NCI-H2029 treated with DMSO at 0.1 percent for 48 hours (cell line): ENCODE measurements at regions not wholly inside any gene's neighbourhood (a gene's known extent, or its start where the extent isn't known, plus 50 kb on each side); places are given as distances from the start of the nearest gene placed in this dataset.
"Not testable (repeated sequence)": the region's sequence is repeated elsewhere in the genome, so short reads cannot be mapped to it uniquely, and the experiment has no call there.

Experiments used
- DNase-seq: peaks from one replicate; lab custom pipeline; 2025; lab: John Stamatoyannopoulos, UW

DNA sequence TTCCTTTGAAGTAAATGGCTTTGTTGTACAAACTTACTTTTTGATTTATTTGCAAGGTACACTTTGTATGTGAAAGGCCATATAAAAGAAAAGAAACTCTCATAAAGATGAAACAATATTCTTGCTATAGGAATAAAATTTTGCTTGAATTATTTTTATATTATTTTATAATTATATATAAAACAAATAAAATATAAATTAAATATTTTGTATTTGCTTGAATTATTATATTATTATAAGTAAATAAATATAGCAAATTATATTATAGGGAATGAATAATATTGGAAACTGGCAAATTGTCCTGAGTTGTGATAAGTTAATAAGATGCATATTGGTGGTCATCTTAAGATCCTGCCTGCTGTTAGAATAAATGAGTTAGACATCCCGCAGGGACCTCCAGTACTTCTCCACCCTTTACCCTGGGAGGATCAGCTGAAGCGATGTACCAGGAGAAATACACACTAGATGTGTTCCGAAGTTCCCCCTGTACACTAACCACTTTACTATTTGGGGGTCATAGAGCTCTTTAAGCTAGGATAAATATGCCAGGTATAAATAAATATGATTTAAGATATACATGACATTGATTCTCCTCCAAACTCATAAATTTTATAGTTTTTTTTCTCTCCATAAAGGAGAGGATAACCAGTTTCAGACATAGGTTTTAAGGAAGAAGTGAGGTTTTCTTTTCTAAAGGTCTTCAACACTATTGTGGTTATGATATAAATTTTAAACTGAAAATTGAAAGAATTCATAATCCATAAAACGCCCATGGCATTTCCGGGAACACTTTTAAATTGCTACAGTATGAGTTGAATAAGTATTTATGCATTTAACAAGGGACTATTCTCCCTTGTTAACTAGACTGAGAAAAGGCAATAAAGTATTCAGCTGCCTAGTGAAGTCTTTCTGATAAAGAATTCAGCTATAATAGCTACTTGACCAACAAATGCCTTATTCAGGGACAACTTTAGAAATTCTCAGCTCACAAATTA, 486.3 kb upstream of the MARCKS start:
- DNase-seq, result no peak

DNA sequence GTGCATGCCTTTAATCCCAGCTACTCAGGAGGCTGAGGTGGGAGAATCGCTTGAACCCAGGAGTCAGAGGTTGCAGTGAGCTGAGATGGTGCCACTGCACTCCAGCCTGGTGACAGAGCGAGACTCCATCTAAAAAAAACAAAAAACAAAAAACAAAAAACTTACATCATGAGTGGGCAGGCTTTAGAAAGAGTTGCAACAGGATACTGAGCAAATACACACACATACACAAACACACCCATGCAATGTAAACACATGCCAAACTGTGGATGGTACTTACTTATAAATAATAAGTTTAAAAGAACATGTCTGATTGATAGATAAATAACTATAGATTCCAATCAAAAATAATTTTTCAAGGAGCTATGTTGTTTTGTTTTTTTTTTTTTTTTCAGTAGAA, 481.7 kb upstream of the MARCKS start:
- not testable (repeated sequence) for DNase-seq

DNA sequence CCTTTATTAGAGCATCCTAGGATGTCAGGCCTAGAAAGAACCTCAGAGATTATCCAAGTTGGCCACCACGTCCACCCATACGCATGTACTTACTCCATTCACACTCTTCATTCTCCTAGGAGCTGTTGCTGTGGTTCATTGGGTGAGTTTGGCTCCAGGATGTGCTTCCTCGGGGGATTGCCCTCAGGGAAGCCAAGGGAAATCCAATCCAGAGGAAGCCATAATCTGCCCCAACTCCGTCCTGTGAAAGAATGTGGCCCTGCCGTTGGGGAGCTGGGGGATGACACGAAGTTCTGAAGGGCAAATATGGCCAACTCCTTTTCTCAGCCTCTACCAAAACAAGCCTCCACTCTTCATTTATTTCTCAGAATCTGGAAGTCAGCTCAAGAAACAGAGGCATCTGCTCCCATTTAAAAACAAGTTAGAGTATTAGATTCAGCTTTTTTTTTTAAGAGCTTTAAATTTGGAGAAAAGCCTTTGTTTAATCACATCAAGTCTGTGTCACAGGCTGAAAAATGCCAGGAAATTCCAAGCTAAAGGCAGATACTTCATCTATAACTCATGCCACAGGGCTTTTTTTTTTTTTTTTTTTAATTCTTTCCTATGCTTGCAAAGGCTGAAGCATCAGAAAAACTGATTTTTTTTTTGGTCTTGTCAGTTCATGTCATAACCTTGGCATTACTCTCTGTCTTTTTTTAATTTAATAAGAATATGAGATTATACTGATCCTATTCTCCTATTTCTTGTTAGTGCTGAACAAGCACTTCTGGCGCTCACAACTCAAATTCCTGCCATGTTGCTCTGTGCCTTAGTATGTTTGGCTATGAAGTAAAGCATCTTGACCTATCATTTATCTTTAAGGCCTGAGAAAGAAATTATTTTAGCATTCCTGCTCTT, 480.9 kb upstream of the MARCKS start:
- DNase-seq, result no peak

DNA sequence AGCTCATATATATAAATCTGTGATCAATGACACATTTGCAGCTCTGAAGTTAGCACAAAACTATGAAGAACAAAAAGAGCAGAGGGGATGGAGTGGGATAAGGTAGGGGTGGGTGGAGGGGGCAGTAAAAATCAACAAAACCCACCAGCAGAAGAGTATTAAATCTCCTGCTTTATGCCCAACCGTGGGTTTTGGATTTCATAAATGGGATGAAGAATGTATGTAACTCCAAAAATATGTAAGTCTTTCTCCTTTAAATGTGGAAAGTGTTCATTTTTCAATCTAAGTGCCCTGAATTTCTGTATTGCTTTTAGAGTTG, 480.3 kb upstream of the MARCKS start:
- no peak for DNase-seq

DNA sequence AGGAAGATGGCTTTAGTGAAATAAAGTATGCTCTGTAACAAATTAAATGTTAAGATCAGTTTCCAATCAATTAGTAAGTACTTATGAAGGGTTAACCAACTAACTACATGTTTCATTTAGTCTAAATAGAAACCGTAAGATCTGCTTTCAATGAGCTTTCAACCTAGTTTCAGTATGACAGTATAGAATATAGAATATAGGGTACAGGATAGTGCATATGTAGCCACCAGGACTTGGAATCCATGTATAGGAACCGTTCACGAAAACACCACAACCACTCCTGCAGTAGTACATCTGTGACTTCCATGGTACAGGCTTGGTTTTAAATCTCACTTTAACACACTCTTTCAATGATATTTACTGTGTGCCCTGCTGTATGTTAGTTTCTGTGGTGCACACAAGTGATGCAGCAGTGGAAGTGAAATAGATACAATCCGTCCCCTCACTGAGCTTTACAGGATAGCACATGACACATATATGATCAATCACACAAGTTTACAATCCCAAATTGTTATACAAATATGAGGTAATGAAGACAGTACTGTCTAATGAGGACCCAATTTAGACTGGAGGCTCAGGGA, 479.7 kb upstream of the MARCKS start:
- DNase-seq, result no peak

DNA sequence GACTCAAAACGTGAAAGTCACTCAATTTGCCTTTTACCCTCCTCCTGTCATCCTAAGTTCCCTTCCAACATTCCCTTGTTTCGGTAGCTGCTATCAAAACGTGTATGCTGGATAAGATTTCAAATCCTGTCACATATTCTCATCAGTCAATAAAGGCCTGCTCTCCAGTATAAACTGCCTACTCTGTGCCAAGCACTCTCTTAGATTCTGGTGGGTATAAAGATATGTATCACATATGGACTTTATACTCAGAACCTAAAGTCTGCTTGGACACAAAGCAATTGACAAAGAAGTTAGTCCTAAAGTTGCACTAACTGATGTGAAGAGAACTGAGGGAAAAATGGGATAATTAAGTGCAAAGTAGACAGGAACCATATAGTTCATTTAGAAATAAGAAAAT, 476.6 kb upstream of the MARCKS start:
- no peak for DNase-seq

DNA sequence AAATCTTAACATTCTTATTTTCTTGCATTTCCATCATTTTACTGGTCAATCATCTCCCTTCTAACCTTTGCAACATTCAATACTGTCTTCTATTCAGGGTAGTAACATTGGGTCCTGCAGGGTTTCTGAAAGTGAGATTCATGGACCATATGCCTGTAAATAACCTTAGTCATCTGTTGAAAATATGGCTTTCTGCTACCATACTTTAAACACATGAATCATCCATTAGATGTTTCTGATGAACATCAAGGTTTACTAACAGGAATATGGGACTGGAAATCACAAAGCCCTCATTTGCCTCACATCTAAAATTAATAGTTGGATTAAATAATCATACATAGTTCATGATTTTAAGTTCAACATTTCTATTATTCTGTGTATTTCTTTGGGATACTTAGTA, 475.9 kb upstream of the MARCKS start:
- no peak for DNase-seq

DNA sequence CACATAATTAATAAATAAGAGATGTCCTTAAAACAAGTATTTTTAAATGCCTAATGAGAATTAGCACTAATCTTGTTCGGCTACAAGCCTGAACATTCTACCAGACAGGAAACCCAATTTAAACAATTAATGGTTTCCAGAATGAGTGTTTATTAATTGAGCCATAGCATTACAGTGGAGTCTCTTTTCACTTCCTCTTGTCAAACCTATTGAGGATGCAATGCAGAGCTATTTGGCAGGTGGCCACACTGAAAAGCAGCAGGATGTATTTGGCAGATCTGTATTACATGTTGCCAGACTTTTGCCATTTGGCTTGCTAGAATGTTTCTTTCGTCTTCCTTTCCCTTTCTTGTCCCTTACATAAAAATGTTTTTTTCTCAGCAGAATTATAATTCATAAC, 475.2 kb upstream of the MARCKS start:
- peak; percentile 67 for DNase-seq

DNA sequence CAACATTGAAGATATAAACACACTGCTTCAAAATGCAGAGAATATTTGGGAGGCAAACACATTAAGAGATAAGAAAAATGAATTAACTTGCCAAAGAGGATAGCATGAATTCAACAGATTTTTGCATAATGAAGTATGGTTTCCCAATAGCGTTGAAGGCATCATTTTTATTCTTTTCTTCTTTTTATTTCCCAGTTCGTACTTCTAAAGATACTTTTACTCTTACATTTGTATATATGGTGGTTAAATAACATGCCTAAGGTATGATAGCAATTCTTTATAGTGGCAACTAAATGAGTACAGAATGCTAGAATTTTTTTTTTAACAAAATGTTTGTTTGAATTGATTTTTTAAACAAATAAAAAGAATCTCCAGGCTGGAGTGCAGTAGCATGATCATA, 473.4 kb upstream of the MARCKS start:
- no peak for DNase-seq

DNA sequence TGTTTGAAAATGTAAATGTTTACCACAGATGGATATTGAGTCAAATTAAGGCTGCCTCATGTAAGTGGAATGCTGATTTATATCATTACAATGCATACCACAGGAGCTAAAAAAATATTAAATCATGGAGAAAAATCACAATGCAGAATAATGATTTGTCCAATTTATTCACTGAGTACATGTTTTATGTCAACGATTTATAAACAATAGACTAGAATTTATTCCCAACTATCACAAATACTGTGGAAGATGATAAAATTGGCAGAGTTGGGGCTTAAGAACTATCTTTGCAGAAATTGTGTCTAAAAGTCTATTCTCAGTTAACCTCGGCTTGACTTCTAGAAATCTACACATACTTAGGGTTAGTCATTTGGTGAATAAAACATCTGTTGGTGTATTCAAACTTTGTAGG, 472.1 kb upstream of the MARCKS start:
- DNase-seq, result no peak

DNA sequence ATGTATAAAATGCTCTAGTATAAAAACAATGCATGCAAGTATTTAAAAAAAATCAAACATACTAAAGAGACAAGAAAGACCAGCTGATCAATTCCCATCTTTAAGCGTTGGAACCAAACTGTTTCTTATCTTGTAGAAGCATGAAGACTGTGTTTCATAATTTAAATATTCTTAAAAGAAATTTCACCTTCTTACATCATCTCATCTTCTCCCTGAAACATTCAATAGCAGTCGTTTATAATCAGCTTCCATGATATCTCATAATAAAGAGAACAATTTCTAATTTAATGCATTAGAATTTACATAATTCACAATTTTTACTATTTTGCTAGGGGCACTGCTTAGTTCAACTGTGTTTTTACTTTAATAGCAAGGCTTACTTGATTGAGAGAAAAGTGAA, 468.1 kb upstream of the MARCKS start:
- DNase-seq, result no peak

DNA sequence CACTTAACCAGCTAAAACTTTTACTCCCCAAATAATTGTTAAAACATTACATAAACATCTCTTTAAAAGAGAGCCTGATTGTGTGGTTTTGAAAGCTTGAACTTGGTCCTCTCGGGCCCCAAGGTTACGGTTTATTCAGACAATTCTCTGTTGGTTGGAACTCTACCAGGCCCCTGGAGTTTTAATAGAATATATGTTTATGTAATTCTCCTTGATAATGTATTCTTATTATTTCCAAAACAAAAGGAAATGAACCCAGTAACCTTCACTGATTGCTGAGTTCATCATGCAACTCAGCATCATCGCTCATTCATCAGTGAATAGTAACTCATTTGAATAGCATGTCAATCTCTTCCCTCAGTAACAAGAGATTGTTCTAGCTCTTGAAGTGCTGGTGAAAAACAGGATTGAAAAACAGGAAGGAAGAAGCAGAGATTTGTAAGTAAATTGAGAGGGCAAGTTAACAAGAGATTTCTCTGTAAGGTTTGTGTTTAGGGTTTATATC, 464.5 kb upstream of the MARCKS start:
- DNase-seq, result no peak

DNA sequence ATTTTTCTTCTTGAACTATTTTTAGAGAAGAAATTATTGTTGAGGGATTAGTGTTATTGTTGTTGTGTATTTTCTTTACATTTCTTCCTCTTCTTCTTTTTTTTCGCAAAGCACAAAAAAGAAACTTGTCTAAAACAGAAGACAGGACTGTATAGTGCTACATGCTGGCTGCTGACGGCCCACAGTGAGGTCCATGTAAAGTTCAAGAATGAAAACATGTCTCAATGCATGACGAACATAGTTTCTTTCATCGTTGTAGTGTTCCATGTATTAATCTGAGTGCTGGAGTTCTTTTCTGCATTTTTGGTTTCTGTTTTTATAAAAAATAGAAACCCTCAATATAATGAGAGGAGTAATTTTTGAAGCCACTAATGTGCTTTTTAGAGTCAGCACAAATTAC, 462.9 kb upstream of the MARCKS start:
- DNase-seq, result no peak

DNA sequence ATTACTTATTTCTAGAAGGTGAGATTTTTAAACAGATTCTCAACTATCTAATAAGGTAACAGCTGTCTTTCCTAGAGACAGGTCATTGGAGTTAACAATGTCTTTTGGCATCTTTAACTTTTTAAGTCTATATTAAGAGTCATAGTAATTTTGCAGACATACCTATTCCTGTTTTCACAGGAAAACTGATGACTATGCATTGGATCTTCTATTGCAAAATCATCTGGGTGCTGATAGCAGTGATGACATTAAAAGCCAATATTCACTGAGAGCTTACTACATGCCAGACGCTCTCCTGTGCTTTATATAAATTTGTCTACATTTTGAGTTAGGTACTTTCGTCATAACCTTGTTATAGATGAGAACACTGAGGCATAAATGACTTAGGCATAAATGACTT, 462.4 kb upstream of the MARCKS start:
- DNase-seq, result no peak

DNA sequence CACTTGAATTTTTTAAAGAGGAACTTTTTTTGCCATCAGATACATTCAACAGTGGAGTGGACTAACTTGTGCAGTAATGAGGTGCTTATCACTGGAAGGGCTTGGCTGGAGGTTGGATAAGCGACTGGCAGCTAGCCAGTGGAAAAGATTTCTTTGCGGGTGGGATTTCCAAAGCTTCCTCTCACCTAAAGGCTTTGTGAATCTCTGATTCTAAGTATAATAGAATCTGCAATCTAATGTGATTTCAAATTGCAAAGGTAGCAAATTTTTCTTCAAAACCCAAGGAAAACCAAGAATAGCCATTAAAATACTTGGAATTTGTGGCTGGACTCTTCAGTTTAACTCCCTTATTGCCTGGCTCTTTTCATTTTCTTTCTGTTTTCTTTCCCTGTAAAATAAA, 460.4 kb upstream of the MARCKS start:
- DNase-seq, result no peak

DNA sequence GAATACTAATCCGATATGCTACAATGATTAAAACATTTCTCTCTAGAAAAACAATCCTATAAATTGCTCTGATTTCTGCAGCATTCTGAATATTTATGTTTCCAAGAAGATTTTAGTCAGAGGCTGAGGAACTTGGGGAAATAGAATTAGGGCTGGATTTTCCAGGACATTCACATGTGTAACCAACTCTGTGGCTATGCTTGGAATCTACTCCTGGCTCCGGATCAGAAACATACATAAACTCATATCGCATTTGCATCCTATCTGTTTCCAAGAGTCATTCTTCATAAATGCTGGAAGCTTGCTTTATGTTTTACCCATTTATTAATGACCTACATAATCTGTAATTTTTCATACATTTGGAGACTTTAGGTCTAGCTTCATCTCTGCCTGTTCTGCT, 459.9 kb upstream of the MARCKS start:
- DNase-seq, result no peak

DNA sequence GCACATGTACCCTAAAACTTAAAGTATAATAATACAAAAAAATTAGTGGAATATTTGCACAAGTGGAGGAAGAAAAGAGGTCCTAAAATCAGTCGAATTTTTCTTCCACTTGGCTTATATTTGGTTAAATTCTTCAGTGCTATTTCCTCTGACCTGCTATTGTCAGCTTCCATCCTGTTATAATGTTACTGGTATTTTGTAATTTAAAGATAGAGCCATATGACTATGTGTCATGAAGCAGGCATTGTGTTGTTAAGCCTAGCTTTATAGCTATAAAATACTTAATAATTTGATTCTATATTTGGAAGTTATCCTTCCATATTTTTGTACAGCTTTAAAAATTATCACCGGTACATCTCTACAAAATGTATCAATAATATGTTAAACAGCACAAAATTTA, 455.9 kb upstream of the MARCKS start:
- DNase-seq, result no peak

DNA sequence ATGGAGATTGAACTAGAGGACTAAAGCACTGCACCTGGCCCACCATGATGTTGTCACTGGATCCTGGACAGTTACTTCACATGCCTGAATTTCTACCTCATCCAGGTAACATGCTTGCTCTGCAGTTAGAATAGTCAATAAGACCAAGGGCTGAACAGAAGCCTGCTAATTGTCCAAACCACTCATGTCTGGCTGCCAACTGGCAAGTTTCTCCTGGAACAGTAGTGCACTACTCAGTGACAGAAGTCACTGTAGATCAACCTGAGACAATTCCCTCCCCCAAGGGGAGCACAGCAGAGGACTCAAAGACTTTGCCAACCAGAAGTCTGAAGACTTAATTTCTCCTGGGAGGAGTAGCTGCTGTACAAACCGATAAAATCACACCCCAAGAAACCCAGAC, 454.6 kb upstream of the MARCKS start:
- DNase-seq, result peak; percentile 68

DNA sequence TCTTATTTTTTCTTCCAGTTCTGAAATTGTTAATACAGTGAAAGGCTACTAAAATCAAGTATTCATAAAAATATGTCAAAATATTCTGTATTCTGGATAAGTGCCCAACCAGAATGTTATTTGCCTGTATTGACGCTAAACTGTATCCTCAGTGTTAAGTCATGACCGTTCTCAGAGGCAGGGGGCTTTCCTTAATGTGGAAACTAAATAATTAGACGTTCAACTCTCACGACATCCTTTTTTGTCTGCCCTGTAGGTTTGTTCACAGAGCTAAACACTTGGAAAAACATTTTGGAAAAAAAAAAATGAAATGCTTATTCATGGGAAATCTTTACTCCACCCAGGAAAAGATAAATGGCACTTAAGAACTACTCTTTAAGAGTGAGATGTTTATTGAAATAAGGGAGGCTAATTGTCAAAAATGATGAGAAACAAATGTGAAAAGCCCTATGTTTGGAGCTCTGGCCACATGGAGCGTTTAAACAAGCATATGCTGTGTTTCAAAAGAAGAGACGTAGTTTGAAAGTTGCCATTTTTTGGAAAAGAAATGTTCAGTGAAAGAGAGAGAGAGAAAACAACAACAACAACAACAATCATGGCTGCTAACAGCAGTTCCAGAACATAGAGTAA, 453.1 kb upstream of the MARCKS start:
- DNase-seq, result no peak

DNA sequence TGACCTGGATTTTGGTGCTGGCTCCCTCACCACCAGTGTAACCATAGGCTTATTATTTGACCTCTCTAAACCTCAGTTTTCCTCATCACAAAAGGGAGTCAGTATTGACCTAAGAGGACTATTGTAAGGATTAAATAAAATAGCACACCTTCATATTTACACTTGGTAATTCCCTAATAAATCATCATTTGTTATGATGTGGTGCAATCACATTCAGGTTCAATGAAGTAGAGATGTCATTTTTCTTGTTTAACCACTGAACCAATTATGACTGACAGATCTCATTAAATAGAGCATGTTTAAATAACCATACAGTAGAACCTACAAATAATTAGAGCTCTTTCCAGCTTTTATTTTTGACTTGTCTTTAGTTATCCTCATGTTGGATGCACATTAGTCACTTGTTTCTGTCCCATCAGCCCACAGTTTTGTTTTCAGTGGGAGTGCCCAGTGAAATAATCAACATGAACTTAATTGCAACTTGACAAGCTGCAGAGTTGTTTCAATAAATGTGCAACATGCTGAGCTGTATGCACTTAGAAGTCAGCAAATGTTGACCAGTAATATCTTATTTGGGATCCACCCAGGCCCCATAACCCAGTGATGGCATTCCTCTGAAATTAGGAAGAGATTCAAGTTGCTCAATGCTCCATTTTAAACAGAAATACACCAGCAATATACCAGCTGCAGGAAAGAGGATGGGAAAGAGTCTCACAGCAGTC, 451.7 kb upstream of the MARCKS start:
- no peak for DNase-seq

DNA sequence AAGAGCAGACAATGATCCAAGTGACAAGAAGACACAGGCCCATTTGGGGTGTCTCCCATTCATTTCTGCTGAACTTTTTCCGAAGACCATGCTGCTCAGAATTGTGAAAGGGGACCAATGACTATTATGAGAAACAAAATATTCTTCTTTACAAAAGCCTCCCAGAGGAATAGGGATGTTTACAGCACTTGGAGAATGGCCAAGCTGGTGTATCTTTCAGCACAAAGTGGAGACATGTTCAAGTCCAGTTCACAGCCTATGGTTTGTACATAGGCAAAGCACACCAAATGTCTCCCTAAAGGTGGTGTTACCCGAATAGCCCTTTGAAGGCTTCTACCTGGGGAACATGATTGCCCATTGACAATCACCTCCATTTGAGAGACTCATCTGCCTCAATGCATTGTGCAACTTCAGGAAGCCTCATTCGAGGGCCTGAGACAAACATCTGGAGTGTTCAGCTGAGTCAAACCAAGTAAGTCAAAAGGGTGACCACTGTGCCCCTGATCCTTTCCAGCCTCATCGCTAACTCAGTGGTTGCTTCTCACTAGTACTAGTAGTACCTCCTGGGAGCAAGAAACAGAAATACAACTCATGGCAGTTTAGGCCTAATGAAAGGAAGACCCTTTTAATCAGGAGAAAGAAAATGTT, 451.0 kb upstream of the MARCKS start:
- no peak for DNase-seq
